ENCODE measurements at regions not wholly inside any gene's neighbourhood (a gene's known extent, or its start where the extent isn't known, plus 50 kb on each side); places are given as distances from the start of the nearest gene placed in this dataset.

DNA sequence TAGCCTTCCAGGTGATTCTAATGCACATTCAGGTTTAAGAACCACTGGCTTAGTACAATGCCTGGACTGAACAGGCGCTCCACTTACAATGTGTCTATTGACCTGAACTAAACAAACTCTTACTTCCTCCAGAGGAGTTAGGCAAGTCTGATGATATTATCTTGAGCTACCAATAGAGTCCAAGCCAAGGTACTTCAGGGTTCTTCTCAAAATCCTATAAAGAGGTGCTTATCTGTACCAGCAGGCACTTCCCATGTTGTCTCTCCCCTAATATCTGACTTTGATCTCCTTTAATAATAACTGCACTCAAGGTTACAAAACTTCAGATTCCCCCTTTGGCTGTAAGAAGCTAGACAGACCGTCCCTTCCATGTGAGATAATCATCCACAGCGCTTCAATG lies 157.0 kb upstream of the SVIL start:
- Histone ChIP-seq H3K36me3 (ENCODE audit: control insufficient read depth, insufficient read depth, low read length) (no peaks in the 10 kb centered on the region), H3K4me3 (ENCODE audit: low read depth, low read length) (no peak overlapping the region), H3K27me3 (ENCODE audit: control insufficient read depth, insufficient read depth, low read length) (no peaks in the 10 kb centered on the region)
- TF ChIP-seq, protein P1, sequence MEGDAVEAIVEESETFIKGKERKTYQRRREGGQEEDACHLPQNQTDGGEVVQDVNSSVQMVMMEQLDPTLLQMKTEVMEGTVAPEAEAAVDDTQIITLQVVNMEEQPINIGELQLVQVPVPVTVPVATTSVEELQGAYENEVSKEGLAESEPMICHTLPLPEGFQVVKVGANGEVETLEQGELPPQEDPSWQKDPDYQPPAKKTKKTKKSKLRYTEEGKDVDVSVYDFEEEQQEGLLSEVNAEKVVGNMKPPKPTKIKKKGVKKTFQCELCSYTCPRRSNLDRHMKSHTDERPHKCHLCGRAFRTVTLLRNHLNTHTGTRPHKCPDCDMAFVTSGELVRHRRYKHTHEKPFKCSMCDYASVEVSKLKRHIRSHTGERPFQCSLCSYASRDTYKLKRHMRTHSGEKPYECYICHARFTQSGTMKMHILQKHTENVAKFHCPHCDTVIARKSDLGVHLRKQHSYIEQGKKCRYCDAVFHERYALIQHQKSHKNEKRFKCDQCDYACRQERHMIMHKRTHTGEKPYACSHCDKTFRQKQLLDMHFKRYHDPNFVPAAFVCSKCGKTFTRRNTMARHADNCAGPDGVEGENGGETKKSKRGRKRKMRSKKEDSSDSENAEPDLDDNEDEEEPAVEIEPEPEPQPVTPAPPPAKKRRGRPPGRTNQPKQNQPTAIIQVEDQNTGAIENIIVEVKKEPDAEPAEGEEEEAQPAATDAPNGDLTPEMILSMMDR (IDR thresholded peaks at IDR 0.05; ENCODE audit: insufficient read depth, low read length, poor library complexity, severe bottlenecking): no peak
- no peak for DNase-seq (ENCODE audit: low read depth)

DNA sequence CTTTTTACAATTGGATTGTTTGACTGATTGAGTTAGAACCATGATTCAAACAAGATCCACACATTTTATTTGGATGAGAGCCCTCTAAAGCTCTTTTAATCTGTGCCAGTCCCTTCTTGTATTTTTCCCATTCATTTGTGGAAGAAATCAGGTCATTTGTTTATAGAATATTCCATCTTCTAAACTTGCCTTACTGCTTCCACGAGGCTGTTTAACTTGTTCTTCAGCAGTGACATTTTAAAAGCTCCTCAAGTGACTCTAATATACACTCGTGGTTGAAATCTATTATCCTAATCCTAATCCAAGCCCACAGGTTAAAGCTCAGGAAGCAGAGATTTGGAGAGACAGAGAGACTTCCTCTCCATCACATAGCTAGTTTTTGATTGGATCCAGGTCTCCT lies 155.4 kb upstream of the SVIL start:
- Histone ChIP-seq H3K4me3 (ENCODE audit: low read depth, low read length) (no peak overlapping the region), H3K36me3 (ENCODE audit: control insufficient read depth, insufficient read depth, low read length) (no peaks in the 10 kb centered on the region), H3K27me3 (ENCODE audit: control insufficient read depth, insufficient read depth, low read length) (no peaks in the 10 kb centered on the region)
- no peak for DNase-seq (ENCODE audit: low read depth)
- TF ChIP-seq, protein P1 (IDR thresholded peaks at IDR 0.05; ENCODE audit: insufficient read depth, low read length, poor library complexity, severe bottlenecking): no peak

DNA sequence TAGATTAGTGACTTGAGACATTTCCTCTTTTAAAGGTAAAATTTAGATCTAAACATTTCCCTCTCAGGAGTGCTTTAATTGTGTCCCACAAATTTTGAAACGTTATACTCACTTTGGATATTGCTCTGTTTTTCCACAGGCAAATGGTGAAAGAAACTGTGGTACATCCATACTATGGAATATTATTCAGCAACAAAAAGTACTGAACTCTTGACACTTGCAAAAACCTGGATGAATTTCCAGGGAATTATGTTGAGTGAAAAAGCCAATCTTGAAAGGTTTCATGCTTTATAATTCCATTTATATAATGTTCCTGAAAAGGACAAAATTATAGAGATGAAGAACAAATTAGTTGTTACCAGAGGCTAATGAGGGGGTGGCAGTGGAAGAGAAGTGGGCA lies 153.3 kb upstream of the SVIL start:
- TF ChIP-seq, protein P1 (IDR thresholded peaks at IDR 0.05; ENCODE audit: insufficient read depth, low read length, poor library complexity, severe bottlenecking): no peak
- DNase-seq (ENCODE audit: low read depth): no peak

DNA sequence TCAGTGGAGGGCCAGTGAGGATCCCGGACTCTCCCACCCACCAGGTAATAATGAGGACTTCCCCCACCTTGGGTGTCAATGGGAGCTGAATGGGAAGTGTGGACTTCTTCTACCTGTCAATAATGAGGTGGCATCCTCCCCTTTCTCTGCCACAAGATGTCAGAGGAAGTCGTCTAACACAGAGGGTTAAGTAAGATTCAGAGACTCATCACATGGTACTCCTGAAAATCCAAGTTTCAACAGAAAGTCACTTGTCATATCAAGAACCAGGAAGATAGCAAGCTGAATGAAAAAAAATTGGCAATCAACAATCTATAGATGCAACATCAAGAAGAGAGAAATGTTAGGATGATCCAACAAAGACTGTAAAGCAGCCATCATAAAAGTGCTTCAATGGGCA lies 150.9 kb upstream of the SVIL start:
- Histone ChIP-seq H3K4me3 (ENCODE audit: low read depth, low read length) (no peak overlapping the region), H3K36me3 (ENCODE audit: control insufficient read depth, insufficient read depth, low read length) (no peaks in the 10 kb centered on the region), H3K27me3 (ENCODE audit: control insufficient read depth, insufficient read depth, low read length) (no peaks in the 10 kb centered on the region)
- no peak for DNase-seq (ENCODE audit: low read depth)
- TF ChIP-seq, protein P1 (IDR thresholded peaks at IDR 0.05; ENCODE audit: insufficient read depth, low read length, poor library complexity, severe bottlenecking): no peak

More for the DNA sequence above, 153.3 kb upstream of the SVIL start:
- no peaks in the 10 kb centered on the region for H3K27me3 ChIP-seq (ENCODE audit: control insufficient read depth, insufficient read depth, low read length)
- no peak overlapping the region for H3K4me3 ChIP-seq (ENCODE audit: low read depth, low read length)
- no peaks in the 10 kb centered on the region for H3K36me3 ChIP-seq (ENCODE audit: control insufficient read depth, insufficient read depth, low read length)

DNA sequence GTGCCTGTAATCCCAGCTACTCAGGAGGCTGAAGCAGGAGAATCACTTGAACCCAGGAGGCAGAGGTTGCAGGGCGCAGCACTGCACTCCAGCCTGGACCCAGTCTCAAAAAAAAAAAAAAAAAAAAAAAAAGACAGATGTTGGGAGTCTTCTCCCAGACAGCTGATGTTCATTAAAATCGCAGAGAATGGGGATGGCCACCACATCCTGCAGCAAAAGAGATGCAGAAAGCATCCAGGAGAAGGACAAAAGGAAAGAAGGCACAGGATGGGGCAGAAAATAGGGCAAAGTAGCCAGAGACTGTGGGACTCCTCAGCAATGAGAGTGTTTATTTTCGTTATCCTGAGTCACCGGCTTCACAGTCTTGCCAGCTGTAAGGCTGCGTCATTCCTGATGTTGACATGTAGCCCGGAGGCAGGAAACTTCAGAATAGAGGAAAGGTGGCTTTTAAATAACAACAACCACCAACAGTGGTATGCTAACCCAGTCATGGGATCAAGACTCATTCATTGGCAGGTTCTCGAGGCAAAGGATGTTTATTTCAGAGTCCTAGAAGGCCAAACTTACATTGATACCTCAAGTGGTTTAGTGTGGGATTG lies 149.5 kb upstream of the SVIL start:
- TF ChIP-seq, protein P1 (IDR thresholded peaks at IDR 0.05; ENCODE audit: insufficient read depth, low read length, poor library complexity, severe bottlenecking): no peak
- no peaks in the 10 kb centered on the region for H3K36me3 ChIP-seq (ENCODE audit: control insufficient read depth, insufficient read depth, low read length)
- no peaks in the 10 kb centered on the region for H3K27me3 ChIP-seq (ENCODE audit: control insufficient read depth, insufficient read depth, low read length)
- DNase-seq (ENCODE audit: low read depth): peak; percentile 99
- no peak overlapping the region for H3K4me3 ChIP-seq (ENCODE audit: low read depth, low read length)

All from kidney epithelial cell (primary cell).